Dendritic cell treated with granulocyte-macrophage colony-stimulating factor and Interleukin-4, amounts not matched to agents 40 ng/mL and 50 ng/mL, for 4 days (primary cell): ENCODE measurements at regions not wholly inside any gene's neighbourhood (a gene's known extent, or its start where the extent isn't known, plus 50 kb on each side); places are given as distances from the start of the nearest gene placed in this dataset.
"Not testable (repeated sequence)": the region's sequence is repeated elsewhere in the genome, so short reads cannot be mapped to it uniquely, and the experiment has no call there.

Source experiments
- H3K27ac Mint-ChIP-seq: one replicate; pipeline ENCODE4 v1.8.0; 2022; ENCODE audit warnings: mild to moderate bottlenecking, mixed read lengths
- H3K27me3 Mint-ChIP-seq: one replicate; pipeline ENCODE4 v1.8.0; 2022; ENCODE audit warnings: mild to moderate bottlenecking, mixed read lengths
- H3K36me3 Mint-ChIP-seq: one replicate; pipeline ENCODE4 v1.8.0; 2022; ENCODE audit warnings: low read depth, mixed read lengths
- H3K4me1 Mint-ChIP-seq: one replicate; pipeline ENCODE4 v1.8.0; 2022; ENCODE audit warnings: low read depth, mixed read lengths
- H3K4me3 Mint-ChIP-seq: one replicate; pipeline ENCODE4 v1.8.0; 2022; ENCODE audit warnings: mild to moderate bottlenecking, moderate library complexity, mixed read lengths
- H3K9me3 Mint-ChIP-seq: one replicate; pipeline ENCODE4 v1.8.0; 2022; ENCODE audit warnings: mixed read lengths
- intact Hi-C: fragments of 100-400 bp; cut with micrococcal nuclease; formaldehyde crosslinking; loops from one replicate; pipeline ENCODE4 v1.15.0; 2022

GRCh38 chr7:131041012-131041695 lies 286.5 kb upstream of the MKLN1 start:
- intact Hi-C loops, result loop anchor here (2.0 to 5.0 kb wide), 2 partner anchors 59 to 144 kb away; no protein-coding TSS in a partner anchor
- peaks cover 29% of the 10 kb centered on the region for H3K4me1 Mint-ChIP-seq
- H3K27me3 Mint-ChIP-seq, H3K9me3 Mint-ChIP-seq, H3K27ac Mint-ChIP-seq, H3K4me3 Mint-ChIP-seq: not testable (repeated sequence)
- peaks cover 30% of the 10 kb centered on the region for H3K36me3 Mint-ChIP-seq

- H3K27me3 Mint-ChIP-seq, result no peaks in the 10 kb centered on the region
- peaks cover 29% of the 10 kb centered on the region for H3K4me1 Mint-ChIP-seq
- peaks cover 41% of the 10 kb centered on the region for H3K36me3 Mint-ChIP-seq
- no peaks in the 10 kb centered on the region for H3K9me3 Mint-ChIP-seq
- H3K4me3 Mint-ChIP-seq, result no peak overlapping the region
- intact Hi-C loops, result loop anchor here (5.0 kb wide), 1 partner anchor 60 kb away; no protein-coding TSS in a partner anchor
- H3K27ac Mint-ChIP-seq, result no peak overlapping the region
Measured at GRCh38 chr7:131042269-131043160, 285.2 kb upstream of the MKLN1 start.

GRCh38 chr7:131045526-131045925 lies 282.1 kb upstream of the MKLN1 start:
- intact Hi-C loops, result no loop called here
- Mint-ChIP-seq H3K36me3 (peaks cover 57% of the 10 kb centered on the region), H3K9me3 (no peaks in the 10 kb centered on the region), H3K27ac (no peak overlapping the region), H3K4me3 (no peak overlapping the region), H3K27me3 (no peaks in the 10 kb centered on the region), H3K4me1 (peaks cover 25% of the 10 kb centered on the region)

- H3K9me3 Mint-ChIP-seq, result no peaks in the 10 kb centered on the region
- H3K4me1 Mint-ChIP-seq, result peaks cover 25% of the 10 kb centered on the region
- no peaks in the 10 kb centered on the region for H3K27me3 Mint-ChIP-seq
- peaks cover 60% of the 10 kb centered on the region for H3K36me3 Mint-ChIP-seq
- H3K4me3 Mint-ChIP-seq, result no peak overlapping the region
- intact Hi-C loops, result no loop called here
- no peak overlapping the region for H3K27ac Mint-ChIP-seq
Measured at GRCh38 chr7:131046246-131046645, 281.4 kb upstream of the MKLN1 start.

- no peaks in the 10 kb centered on the region for H3K27me3 Mint-ChIP-seq
- peaks cover 20% of the 10 kb centered on the region for H3K4me1 Mint-ChIP-seq
- no peak overlapping the region for H3K27ac Mint-ChIP-seq
- no peak overlapping the region for H3K4me3 Mint-ChIP-seq
- intact Hi-C loops, result no loop called here
- H3K9me3 Mint-ChIP-seq, result no peaks in the 10 kb centered on the region
- H3K36me3 Mint-ChIP-seq, result peaks cover 53% of the 10 kb centered on the region
Measured at GRCh38 chr7:131047651-131048304, 279.9 kb upstream of the MKLN1 start.

GRCh38 chr7:131051304-131051703 lies 276.4 kb upstream of the MKLN1 start:
- H3K4me3 Mint-ChIP-seq, result no peak overlapping the region
- no peaks in the 10 kb centered on the region for H3K27me3 Mint-ChIP-seq
- intact Hi-C loops, result no loop called here
- peaks cover 57% of the 10 kb centered on the region for H3K36me3 Mint-ChIP-seq
- no peaks in the 10 kb centered on the region for H3K9me3 Mint-ChIP-seq
- peaks cover 34% of the 10 kb centered on the region for H3K4me1 Mint-ChIP-seq
- no peak overlapping the region for H3K27ac Mint-ChIP-seq

- Mint-ChIP-seq H3K27ac (no peak overlapping the region), H3K9me3 (no peaks in the 10 kb centered on the region), H3K4me1 (peaks cover 43% of the 10 kb centered on the region), H3K27me3 (no peaks in the 10 kb centered on the region), H3K36me3 (peaks cover 54% of the 10 kb centered on the region), H3K4me3 (no peak overlapping the region)
- intact Hi-C loops, result no loop called here
Measured at GRCh38 chr7:131052285-131052904, 275.3 kb upstream of the MKLN1 start.

GRCh38 chr7:131056007-131056406 lies 271.7 kb upstream of the MKLN1 start:
- Mint-ChIP-seq H3K9me3 (peaks cover 7% of the 10 kb centered on the region), H3K4me3 (no peak overlapping the region), H3K27ac (peak overlapping the region; percentile 30), H3K36me3 (peaks cover 44% of the 10 kb centered on the region), H3K4me1 (peaks cover 25% of the 10 kb centered on the region), H3K27me3 (no peaks in the 10 kb centered on the region)
- intact Hi-C loops, result no loop called here

- Mint-ChIP-seq H3K9me3 (peaks cover 7% of the 10 kb centered on the region), H3K27ac (peak overlapping the region; percentile 79), H3K27me3 (no peaks in the 10 kb centered on the region), H3K36me3 (peaks cover 44% of the 10 kb centered on the region), H3K4me1 (peaks cover 29% of the 10 kb centered on the region), H3K4me3 (peak overlapping the region; percentile 41)
- intact Hi-C loops, result no loop called here
Measured at GRCh38 chr7:131057015-131057793, 270.5 kb upstream of the MKLN1 start.

- Mint-ChIP-seq H3K27ac (peak overlapping the region; percentile 79), H3K4me1 (peaks cover 29% of the 10 kb centered on the region), H3K36me3 (peaks cover 44% of the 10 kb centered on the region), H3K4me3 (no peak overlapping the region), H3K9me3 (peaks cover 7% of the 10 kb centered on the region), H3K27me3 (no peaks in the 10 kb centered on the region)
- intact Hi-C loops, result no loop called here
Measured at GRCh38 chr7:131057794-131058070, 269.9 kb upstream of the MKLN1 start.

- not testable (repeated sequence) for H3K4me3 Mint-ChIP-seq
Measured at GRCh38 chr7:131058561-131059288, 269.0 kb upstream of the MKLN1 start.

GRCh38 chr7:131059401-131059800 lies 268.3 kb upstream of the MKLN1 start:
- Mint-ChIP-seq H3K36me3 (peaks cover 37% of the 10 kb centered on the region), H3K4me1 (peaks cover 22% of the 10 kb centered on the region)
- intact Hi-C loops, H3K9me3 Mint-ChIP-seq, H3K4me3 Mint-ChIP-seq, H3K27me3 Mint-ChIP-seq, H3K27ac Mint-ChIP-seq: not testable (repeated sequence)

More at GRCh38 chr7:131058561-131059288, 269.0 kb upstream of the MKLN1 start:
- peaks cover 43% of the 10 kb centered on the region for H3K36me3 Mint-ChIP-seq
- H3K27ac Mint-ChIP-seq, result peak overlapping the region; percentile 79
- H3K9me3 Mint-ChIP-seq, H3K27me3 Mint-ChIP-seq, intact Hi-C loops: not testable (repeated sequence)
- peaks cover 26% of the 10 kb centered on the region for H3K4me1 Mint-ChIP-seq

GRCh38 chr7:131061158-131061557 lies 266.5 kb upstream of the MKLN1 start:
- Mint-ChIP-seq H3K27me3 (no peaks in the 10 kb centered on the region), H3K4me3 (no peak overlapping the region), H3K4me1 (peaks cover 14% of the 10 kb centered on the region), H3K36me3 (peaks cover 31% of the 10 kb centered on the region), H3K9me3 (peaks cover 7% of the 10 kb centered on the region), H3K27ac (no peak overlapping the region)
- intact Hi-C loops, result loop anchor here (5.0 kb wide), 1 partner anchor 41 kb away; no protein-coding TSS in a partner anchor
